KOPT-K1 (cell line): ENCODE measurements at regions not wholly inside any gene's neighbourhood (a gene's known extent, or its start where the extent isn't known, plus 50 kb on each side); places are given as distances from the start of the nearest gene placed in this dataset.

ENCODE experiments used
- H3K27ac ChIP-seq: fragments of 200-600 bp; sonication (generic); 2 replicates; pipeline ENCODE4 v1.5.1; 2016; ENCODE audit warnings: antibody characterized with exemption, mild to moderate bottlenecking, low read depth, low read length; ENCODE audit not compliant: poor library complexity, severe bottlenecking
- H3K36me3 ChIP-seq: fragments of 200-600 bp; sonication (generic); 2 replicates; pipeline ENCODE4 v1.5.1; 2017; ENCODE audit warnings: antibody characterized with exemption, mild to moderate bottlenecking, low read length, moderate library complexity; ENCODE audit not compliant: insufficient read depth
- H3K9me3 ChIP-seq: fragments of 200-600 bp; sonication (generic); 2 replicates; pipeline ENCODE4 v1.5.1; 2017; ENCODE audit warnings: antibody characterized with exemption, low read length, mild to moderate bottlenecking; ENCODE audit not compliant: insufficient read depth, poor library complexity, severe bottlenecking

GRCh38 chr5:93054424-93055163 is 526.4 kb downstream of the NR2F1-AS1 start:
- no peak overlapping the region for H3K27ac ChIP-seq
- no peaks in the 10 kb centered on the region for H3K9me3 ChIP-seq
- no peaks in the 10 kb centered on the region for H3K36me3 ChIP-seq

DNA sequence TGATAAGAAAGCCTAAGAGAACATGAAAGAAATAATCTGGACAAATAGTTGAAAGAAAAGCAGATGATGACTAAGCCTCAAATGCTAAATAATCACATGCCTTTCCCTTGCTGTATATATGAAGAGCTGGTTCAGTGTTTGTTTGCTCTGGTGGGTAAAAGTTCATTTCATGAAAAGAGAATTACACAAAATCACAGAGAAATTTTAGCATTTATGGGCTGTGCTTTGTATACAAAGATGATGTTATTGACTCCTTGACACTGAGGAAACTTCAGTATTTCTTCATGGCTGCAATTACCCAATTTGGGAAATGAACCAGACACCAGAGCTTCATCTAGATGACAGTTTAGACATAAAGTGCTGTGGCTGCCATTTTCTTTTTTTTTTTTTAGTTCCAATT is 527.2 kb downstream of the NR2F1-AS1 start:
- no peaks in the 10 kb centered on the region for H3K36me3 ChIP-seq
- no peak overlapping the region for H3K27ac ChIP-seq

DNA sequence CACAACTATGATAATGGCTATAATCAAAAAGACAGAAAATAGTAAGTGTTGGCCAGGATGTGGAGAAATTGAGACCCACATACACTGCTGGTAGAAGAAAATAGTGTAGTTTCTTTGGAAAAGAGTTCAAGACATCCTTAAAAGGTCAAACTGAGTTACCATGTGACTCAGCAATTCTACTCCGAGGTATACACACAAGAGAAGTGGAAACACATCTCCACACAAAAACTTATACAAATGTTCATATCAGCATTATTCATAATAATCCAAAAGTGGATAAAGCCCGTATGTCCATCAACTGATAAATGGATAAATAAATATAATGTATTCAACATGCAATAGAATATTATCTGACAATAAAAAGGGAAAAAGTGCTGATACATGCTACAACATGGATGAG is 532.2 kb downstream of the NR2F1-AS1 start:
- H3K27ac ChIP-seq = no peak overlapping the region
- H3K36me3 ChIP-seq = no peaks in the 10 kb centered on the region
- H3K9me3 ChIP-seq = no peaks in the 10 kb centered on the region

More for the DNA sequence above, 527.2 kb downstream of the NR2F1-AS1 start:
- no peaks in the 10 kb centered on the region for H3K9me3 ChIP-seq

DNA sequence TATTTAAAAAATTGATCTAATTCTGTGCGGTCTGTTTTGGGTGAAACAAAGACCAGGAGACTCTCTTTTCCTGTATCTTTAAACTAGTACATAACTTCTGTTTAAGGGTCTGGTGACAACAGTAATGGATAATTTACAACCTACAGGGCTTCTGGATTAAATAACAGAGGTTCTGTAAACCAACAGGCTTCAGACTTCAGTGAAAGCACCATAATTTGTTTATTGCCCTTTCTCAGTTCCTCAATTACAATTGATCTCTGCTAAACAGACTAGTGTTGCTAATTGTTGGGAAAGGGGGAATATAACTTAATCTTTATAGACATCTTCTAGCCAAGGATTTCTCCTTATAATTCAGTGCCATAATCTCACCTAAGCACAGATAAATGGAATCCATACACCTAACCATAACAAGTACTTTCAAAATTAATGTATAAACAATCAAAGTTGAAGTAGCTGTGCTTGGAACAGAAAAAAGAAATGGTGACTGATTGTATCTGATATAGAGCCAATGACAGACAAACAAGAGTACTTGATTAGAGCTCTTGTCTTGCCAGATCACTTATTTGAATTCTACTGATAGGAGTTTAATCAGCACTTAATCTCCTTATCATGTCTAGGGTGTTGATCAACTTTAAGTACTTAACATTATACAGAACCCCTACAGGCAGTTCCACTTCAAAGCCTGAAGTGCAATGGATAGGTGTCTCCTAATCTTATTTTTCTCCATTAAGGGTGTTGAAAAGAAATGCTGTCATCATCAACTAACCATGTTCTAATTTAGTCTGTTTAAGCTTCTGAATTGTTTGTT is 536.0 kb downstream of the NR2F1-AS1 start:
- H3K36me3 ChIP-seq = no peaks in the 10 kb centered on the region
- H3K27ac ChIP-seq = no peak overlapping the region

DNA sequence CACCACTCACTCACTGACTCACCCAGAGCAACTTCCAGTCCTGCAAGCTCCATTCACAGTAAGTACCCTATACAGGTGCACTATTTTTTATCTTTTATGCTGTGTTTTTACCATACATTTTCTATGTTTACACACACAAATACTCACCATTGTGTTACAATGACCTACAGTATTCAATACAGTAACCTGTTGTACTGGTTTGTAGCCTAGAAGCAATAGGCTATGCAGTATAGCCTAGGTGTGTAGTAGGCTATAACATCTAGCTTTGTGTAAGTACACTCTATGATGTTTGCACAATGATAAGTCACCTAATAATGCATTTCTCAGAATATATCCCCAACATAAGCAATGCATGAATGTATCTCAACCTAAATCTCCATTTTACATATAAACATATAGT is 541.1 kb downstream of the NR2F1-AS1 start:
- Histone ChIP-seq H3K27ac (no peak overlapping the region), H3K36me3 (no peaks in the 10 kb centered on the region), H3K9me3 (no peaks in the 10 kb centered on the region)

More for the DNA sequence above, 536.0 kb downstream of the NR2F1-AS1 start:
- no peaks in the 10 kb centered on the region for H3K9me3 ChIP-seq

DNA sequence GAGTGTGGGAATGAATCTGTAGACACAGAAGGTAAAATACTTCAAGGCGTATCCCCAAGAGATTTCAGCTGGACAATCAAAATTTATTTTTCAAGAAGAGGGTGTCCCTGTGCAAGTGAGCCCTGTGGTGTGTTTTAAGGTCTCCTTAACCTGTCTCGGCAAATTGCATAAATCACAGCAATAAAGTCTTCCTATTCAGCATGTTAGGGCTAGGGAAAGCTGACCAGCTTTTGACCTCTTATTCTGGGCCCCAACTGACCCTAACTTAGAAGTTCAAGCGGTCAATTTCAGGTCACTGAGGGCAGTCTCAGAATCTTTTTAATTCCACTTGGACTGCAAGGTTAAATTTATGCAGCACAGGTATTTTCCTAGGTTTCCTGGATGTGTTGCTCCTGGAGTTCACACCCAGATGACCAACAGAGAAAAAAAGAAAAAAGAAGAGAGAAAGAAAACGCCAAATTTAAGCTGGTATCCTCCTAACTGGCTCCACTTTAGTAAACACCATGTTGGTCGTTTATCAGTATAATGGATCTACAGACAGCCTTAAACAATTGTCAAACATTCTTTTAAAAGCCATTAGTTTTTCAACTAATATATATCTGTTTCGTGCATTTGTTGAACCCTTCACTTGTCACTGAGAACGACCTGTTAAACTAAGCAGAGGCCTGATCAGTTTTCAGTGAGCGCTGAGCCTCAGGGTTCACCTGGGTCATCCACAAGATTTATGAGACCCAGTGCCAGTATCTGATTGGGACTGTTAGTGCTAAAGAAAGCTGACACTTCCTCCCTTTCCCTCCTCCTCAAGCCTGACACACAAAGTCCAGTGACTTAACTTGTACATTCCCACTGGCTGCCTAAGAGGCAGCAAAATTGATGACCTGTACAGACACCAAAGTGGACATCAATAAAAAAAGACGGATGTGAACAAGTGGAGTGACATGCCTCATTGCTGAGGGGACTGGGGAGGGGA is 546.1 kb downstream of the NR2F1-AS1 start:
- no peak overlapping the region for H3K27ac ChIP-seq
- no peaks in the 10 kb centered on the region for H3K9me3 ChIP-seq
- no peaks in the 10 kb centered on the region for H3K36me3 ChIP-seq

DNA sequence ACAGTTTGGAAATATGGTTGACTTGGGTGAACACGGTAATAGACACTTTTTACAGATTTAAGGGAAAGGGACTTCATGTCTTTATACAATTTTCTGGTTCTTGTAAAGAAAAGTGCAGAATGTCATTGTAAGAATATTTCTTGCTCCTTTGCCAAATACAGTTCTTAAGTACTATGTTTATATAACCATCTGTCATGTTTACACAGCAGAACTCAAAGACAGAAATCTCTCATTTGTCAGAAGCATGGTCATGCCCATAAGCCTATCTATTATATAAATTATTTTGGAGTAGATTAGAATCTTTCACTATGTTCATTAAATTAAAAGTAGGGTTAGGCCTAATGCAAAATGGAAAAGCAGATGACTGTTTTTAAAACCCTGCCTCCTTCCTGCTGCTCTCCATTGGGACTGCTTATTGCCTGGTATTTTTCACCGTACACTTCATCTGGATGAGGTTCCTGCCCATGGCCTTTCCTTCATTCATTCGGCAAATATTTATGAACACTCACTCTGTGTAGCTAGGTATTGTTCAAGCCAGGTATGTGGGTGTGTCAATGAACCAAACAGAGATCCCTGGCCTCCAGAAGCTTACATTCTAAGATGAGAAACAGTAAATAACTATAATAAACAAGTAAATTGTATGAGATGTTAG is 558.1 kb downstream of the NR2F1-AS1 start:
- H3K27ac ChIP-seq = no peak overlapping the region
- no peaks in the 10 kb centered on the region for H3K9me3 ChIP-seq
- no peaks in the 10 kb centered on the region for H3K36me3 ChIP-seq

DNA sequence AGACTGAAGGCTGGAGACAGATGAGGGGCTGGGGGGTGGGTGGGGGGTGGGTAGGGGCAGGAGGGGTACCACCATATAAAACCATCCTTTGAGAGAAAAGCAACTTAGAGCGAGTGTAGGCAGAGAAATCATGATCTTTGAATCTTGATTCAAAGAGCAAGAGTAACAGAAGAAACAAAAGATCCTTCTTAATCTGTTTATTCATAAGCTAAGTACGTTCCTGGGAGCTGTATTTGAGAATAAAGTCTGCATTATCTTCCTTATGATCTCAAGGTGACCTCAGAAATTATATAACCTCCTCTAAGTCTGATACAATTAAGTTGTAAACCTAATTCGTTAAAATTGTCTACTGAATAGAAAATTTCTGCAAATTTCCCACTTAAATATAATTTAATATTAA is 558.8 kb downstream of the NR2F1-AS1 start:
- Histone ChIP-seq H3K36me3 (no peaks in the 10 kb centered on the region), H3K27ac (no peak overlapping the region), H3K9me3 (no peaks in the 10 kb centered on the region)

DNA sequence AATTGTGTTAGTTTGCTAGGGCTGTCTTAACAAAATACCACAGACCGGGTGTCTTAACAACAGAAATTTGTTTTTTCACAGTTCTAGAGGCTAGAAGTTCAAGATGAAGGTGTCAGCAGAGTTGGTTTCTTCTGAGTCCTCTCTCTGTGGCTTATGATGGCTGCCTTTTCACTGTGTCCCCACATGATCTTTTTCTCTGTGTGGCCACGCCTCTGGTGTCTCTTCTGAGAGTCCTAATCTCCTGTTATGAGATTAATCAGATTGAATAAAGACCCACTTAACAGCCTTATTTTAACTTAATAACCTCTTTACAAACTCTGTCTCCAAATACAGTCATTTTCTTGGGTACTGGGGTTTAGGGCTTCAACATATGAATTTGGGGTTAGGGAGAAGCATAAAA is 561.1 kb downstream of the NR2F1-AS1 start:
- H3K9me3 ChIP-seq = no peaks in the 10 kb centered on the region
- no peak overlapping the region for H3K27ac ChIP-seq
- no peaks in the 10 kb centered on the region for H3K36me3 ChIP-seq

DNA sequence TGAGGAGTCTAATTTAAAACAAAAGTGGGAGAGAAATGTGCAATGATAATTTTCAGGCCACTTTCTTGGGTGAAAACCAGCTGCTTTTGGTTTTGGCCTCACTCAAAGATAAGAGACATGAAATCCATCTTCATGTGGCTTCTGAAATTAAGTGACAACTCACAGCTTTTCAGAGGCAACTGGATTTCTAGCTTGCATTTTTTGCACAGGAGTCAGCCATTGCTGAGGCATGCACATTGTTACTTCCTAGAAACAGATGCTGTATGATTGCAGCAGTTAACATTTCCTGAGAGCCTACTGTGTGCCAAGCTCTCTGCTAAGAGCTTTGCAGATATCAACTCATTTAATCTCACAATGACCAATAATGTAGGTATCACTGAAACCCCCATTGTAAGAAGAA is 562.6 kb downstream of the NR2F1-AS1 start:
- H3K9me3 ChIP-seq = no peaks in the 10 kb centered on the region
- no peak overlapping the region for H3K27ac ChIP-seq
- H3K36me3 ChIP-seq = no peaks in the 10 kb centered on the region

DNA sequence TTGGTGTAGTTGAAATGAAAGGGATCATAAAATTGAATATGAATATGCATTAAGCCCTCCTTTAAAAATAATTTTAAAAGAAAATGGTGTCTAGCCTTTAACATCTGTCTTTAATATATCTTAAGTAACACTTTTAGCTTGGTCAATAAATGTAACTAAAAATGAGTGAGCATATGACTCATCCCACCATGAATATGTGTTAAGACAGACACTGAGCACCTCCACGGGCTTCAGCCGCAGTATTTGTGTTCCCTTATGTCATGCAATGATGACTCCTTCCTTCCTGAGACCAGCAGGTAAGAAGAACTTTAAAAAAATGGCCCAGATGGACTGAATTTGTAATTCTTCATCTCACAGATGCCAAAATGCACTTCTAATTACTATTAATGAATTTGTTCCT is 563.2 kb downstream of the NR2F1-AS1 start:
- Histone ChIP-seq H3K9me3 (no peaks in the 10 kb centered on the region), H3K27ac (no peak overlapping the region), H3K36me3 (no peaks in the 10 kb centered on the region)

DNA sequence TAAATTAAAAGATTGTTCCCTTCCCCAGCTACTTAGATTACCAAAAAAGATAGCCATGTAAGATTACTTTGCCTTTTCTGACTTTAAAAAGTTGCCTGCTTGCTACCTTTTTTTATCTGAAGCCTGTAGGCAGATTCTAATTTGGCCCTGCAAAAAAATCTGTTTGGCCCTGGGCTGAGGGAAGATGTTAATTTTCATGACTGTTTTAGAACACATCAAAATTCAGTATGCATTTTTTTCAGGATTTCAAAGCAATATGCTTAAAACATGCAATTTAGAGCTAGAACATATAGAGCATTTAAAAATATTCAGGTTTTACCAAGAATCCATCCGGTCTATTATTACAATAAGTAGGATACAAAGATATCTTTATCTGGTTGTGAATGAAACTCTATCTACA is 563.6 kb downstream of the NR2F1-AS1 start:
- H3K27ac ChIP-seq = no peak overlapping the region
- H3K9me3 ChIP-seq = no peaks in the 10 kb centered on the region
- H3K36me3 ChIP-seq = no peaks in the 10 kb centered on the region

GRCh38 chr5:93010616-93011015 is 570.4 kb downstream of the NR2F1-AS1 start:
- Histone ChIP-seq H3K36me3 (no peaks in the 10 kb centered on the region), H3K9me3 (no peaks in the 10 kb centered on the region), H3K27ac (no peak overlapping the region)

GRCh38 chr5:93010037-93010436 is 571.0 kb downstream of the NR2F1-AS1 start:
- no peaks in the 10 kb centered on the region for H3K9me3 ChIP-seq
- no peaks in the 10 kb centered on the region for H3K36me3 ChIP-seq

More at GRCh38 chr5:93010037-93010436, 571.0 kb downstream of the NR2F1-AS1 start:
- no peak overlapping the region for H3K27ac ChIP-seq
